WTC11 (cell line): ENCODE measurements at regions not wholly inside any gene's neighbourhood (a gene's known extent, or its start where the extent isn't known, plus 50 kb on each side); places are given as distances from the start of the nearest gene placed in this dataset.

ENCODE experiments used
- ATAC-seq: fragments of 200-7000 bp; cut with Tn5 transposase; 2 replicates; pipeline ENCODE4 v1.10.0; 2021; ENCODE audit warnings: mild to moderate bottlenecking, moderate library complexity
- CTCF ChIA-PET: fragments of 300-600 bp; sonication (Branson Sonifier 250); formaldehyde crosslinking; loops from one replicate; lab custom pipeline; 2021; ENCODE audit warnings: antibody characterized with exemption; lab: Charles Lee
- POLR2A ChIA-PET: fragments of 350-600 bp; sonication (Branson Sonifier 250); formaldehyde crosslinking; loops from one replicate; lab custom pipeline; 2021; ENCODE audit warnings: antibody characterized with exemption; lab: Charles Lee
- DNase-seq: peaks from one replicate; pipeline ENCODE4 v3.0.0; 2021; ENCODE audit warnings: low spot score
- H3K27ac Mint-ChIP-seq: 2 replicates; pipeline ENCODE4 v1.8.0; 2021; ENCODE audit warnings: mixed read lengths
- H3K27me3 Mint-ChIP-seq: 2 replicates; pipeline ENCODE4 v1.8.0; 2021; ENCODE audit warnings: low read depth, mild to moderate bottlenecking, moderate library complexity, mixed read lengths
- H3K36me3 Mint-ChIP-seq: 2 replicates; pipeline ENCODE4 v1.8.0; 2021; ENCODE audit warnings: mixed read lengths
- H3K4me1 Mint-ChIP-seq: 2 replicates; pipeline ENCODE4 v1.8.0; 2022; ENCODE audit warnings: mixed read lengths
- H3K4me3 Mint-ChIP-seq: 2 replicates; pipeline ENCODE4 v1.8.0; 2021; ENCODE audit warnings: mild to moderate bottlenecking, moderate library complexity, mixed read lengths
- H3K9me3 Mint-ChIP-seq: 2 replicates; pipeline ENCODE4 v1.8.0; 2021; ENCODE audit warnings: mixed read lengths
- AR ChIP-seq: fragments of 250-450 bp; sonication (Bioruptor Pico); IDR thresholded peaks from 2 replicates; pipeline ENCODE4 v1.9.0; 2021; ENCODE audit warnings: mild to moderate bottlenecking
- ATF1 ChIP-seq: sonication (generic); formaldehyde crosslinking; IDR thresholded peaks from 2 replicates; pipeline ENCODE4 v1.8.1; 2023; ENCODE audit warnings: mild to moderate bottlenecking, moderate library complexity, missing genetic modification reagents
- ATF3 ChIP-seq: sonication (generic); formaldehyde crosslinking; conservative IDR thresholded peaks from 2 replicates; pipeline ENCODE4 v1.8.1; 2022; ENCODE audit warnings: mild to moderate bottlenecking, missing genetic modification reagents
- ETV6 ChIP-seq: sonication (generic); formaldehyde crosslinking; IDR thresholded peaks from 2 replicates; pipeline ENCODE4 v1.8.1; 2022; ENCODE audit warnings: mild to moderate bottlenecking, missing genetic modification reagents
- FOXJ3 ChIP-seq: sonication (generic); formaldehyde crosslinking; IDR thresholded peaks from 2 replicates; pipeline ENCODE4 v1.9.0; 2021; ENCODE audit warnings: missing genetic modification reagents, mild to moderate bottlenecking, borderline replicate concordance
- FOXK1 ChIP-seq: sonication (generic); formaldehyde crosslinking; IDR thresholded peaks from 2 replicates; pipeline ENCODE4 v1.8.0; 2022; ENCODE audit warnings: mild to moderate bottlenecking, moderate library complexity, missing genetic modification reagents
- GRHL2 ChIP-seq: fragments of 250-450 bp; sonication (Bioruptor Pico); IDR thresholded peaks from 2 replicates; pipeline ENCODE4 v1.8.0; 2022; ENCODE audit warnings: mild to moderate bottlenecking, moderate library complexity; ENCODE audit not compliant: insufficient replicate concordance, severe bottlenecking
- IRF1 ChIP-seq: sonication (generic); formaldehyde crosslinking; IDR thresholded peaks from 2 replicates; pipeline ENCODE4 v1.8.0; 2023; ENCODE audit warnings: missing genetic modification reagents
- IRF2 ChIP-seq: sonication (generic); formaldehyde crosslinking; IDR thresholded peaks from 2 replicates; pipeline ENCODE4 v1.8.0; 2022; ENCODE audit warnings: low read depth, missing genetic modification reagents, borderline replicate concordance
- NR3C1 ChIP-seq: sonication (generic); formaldehyde crosslinking; conservative IDR thresholded peaks from 2 replicates; pipeline ENCODE4 v1.8.1; 2023; ENCODE audit warnings: low read depth, mild to moderate bottlenecking, missing genetic modification reagents
- RELA ChIP-seq: sonication (generic); formaldehyde crosslinking; IDR thresholded peaks from 2 replicates; pipeline ENCODE4 v1.8.1; 2022; ENCODE audit warnings: missing genetic modification reagents, mild to moderate bottlenecking, borderline replicate concordance
- SMAD4 ChIP-seq: sonication (generic); formaldehyde crosslinking; IDR thresholded peaks from 2 replicates; pipeline ENCODE4 v1.8.0; 2022; ENCODE audit warnings: mild to moderate bottlenecking, missing genetic modification reagents
- TEAD1 ChIP-seq: sonication (generic); formaldehyde crosslinking; IDR thresholded peaks from 2 replicates; pipeline ENCODE4 v1.8.0; 2022; ENCODE audit warnings: mild to moderate bottlenecking, missing genetic modification reagents
- ZMAT4 ChIP-seq: fragments of 250-450 bp; sonication (Bioruptor Pico); IDR thresholded peaks from 2 replicates; pipeline ENCODE4 v1.9.0; 2021; ENCODE audit warnings: mild to moderate bottlenecking
- ZNF396 ChIP-seq: fragments of 250-450 bp; sonication (Bioruptor Pico); IDR thresholded peaks from 2 replicates; pipeline ENCODE4 v1.8.0; 2021; ENCODE audit warnings: mild to moderate bottlenecking, moderate library complexity, borderline replicate concordance
- ZNF416 ChIP-seq: fragments of 250-450 bp; sonication (Bioruptor Pico); IDR thresholded peaks from 2 replicates; pipeline ENCODE4 v1.9.0; 2021; ENCODE audit warnings: mild to moderate bottlenecking, inconsistent platforms
- ZNF512 ChIP-seq: sonication (generic); formaldehyde crosslinking; IDR thresholded peaks from 2 replicates; pipeline ENCODE4 v1.8.1; 2022; ENCODE audit warnings: missing genetic modification reagents, borderline replicate concordance
- TF ChIP-seq, protein P1 (sequence below): sonication (generic); formaldehyde crosslinking; IDR thresholded peaks from 2 replicates; pipeline ENCODE4 v1.8.1; 2022; ENCODE audit warnings: mild to moderate bottlenecking, moderate library complexity, missing genetic modification reagents
- TF ChIP-seq, protein P2 (sequence below): sonication (generic); formaldehyde crosslinking; IDR thresholded peaks from 2 replicates; pipeline ENCODE4 v1.8.1; 2022; ENCODE audit warnings: low read depth, mild to moderate bottlenecking, moderate library complexity, missing genetic modification reagents, borderline replicate concordance
- TF ChIP-seq, protein P3 (sequence below): sonication (generic); formaldehyde crosslinking; IDR thresholded peaks from 2 replicates; pipeline ENCODE4 v1.8.1; 2023; ENCODE audit warnings: mild to moderate bottlenecking, missing genetic modification reagents, moderate library complexity

GRCh38 chr7:110177463-110177862 lies 913.5 kb upstream of the LRRN3 start:
- POLR2A ChIA-PET: no interaction called here
- TF ChIP-seq RELA (CRISPR knock-in tag): no peak
- no peak for TF ChIP-seq FOXK1
- TF ChIP-seq, all 79 proteins: peak for 0
- H3K36me3 Mint-ChIP-seq: no peaks in the 10 kb centered on the region
- DNase-seq: no peak
- H3K27me3 Mint-ChIP-seq: no peaks in the 10 kb centered on the region
- no peak for ATAC-seq
- no peak overlapping the region for H3K27ac Mint-ChIP-seq
- no peak overlapping the region for H3K4me3 Mint-ChIP-seq
- H3K4me1 Mint-ChIP-seq: peaks cover 21% of the 10 kb centered on the region
- CTCF ChIA-PET: no interaction called here
- peaks cover 4% of the 10 kb centered on the region for H3K9me3 Mint-ChIP-seq

GRCh38 chr7:110179037-110179436 lies 911.9 kb upstream of the LRRN3 start:
- ChIA-PET CTCF (no interaction called here), POLR2A (no interaction called here)
- Mint-ChIP-seq H3K9me3 (peaks cover 4% of the 10 kb centered on the region), H3K4me1 (peaks cover 21% of the 10 kb centered on the region), H3K4me3 (no peak overlapping the region), H3K27me3 (no peaks in the 10 kb centered on the region), H3K36me3 (no peaks in the 10 kb centered on the region), H3K27ac (peak overlapping the region; percentile 49; the same call in 1 of the 2 replicates)
- DNase-seq (no peak), ATAC-seq (no peak)
- peak; percentile 62; the same call in 1 of the 2 replicates for TF ChIP-seq ETV6 (CRISPR knock-in tag)
- no peak for TF ChIP-seq GRHL2
- TF ChIP-seq, all 79 proteins: peak for 1

DNA sequence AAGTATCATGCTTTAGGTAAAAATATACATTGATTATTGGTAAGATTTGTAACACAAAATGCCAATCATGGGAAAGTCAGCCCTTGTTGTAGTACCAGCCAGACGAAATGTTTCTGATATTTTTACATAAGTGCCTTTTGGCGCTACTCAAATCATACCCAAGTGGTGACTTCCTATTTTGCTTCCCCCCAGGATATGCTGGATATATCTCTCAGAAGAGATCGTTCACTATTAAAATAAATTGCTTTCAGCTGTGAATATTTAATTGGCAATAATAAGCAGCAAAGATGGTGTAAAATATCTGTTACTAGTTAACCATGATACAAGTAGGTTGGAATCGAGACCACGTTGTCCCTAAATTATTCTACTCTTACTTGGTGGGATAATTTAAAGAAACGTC lies 909.2 kb upstream of the LRRN3 start:
- Mint-ChIP-seq H3K36me3 (0 out of 2 replicates have a peak, but pooled peaks cover 3% of the 10 kb centered on the region), H3K4me3 (no peak overlapping the region), H3K27me3 (no peaks in the 10 kb centered on the region)
- DNase-seq (no peak), ATAC-seq (no peak)
- TF ChIP-seq ATF3 (no peak), IRF2 (no peak), IRF1 (CRISPR knock-in tag) (no peak), NR3C1 (no peak), SMAD4 (no peak), ZNF512 (no peak), ZNF416 (CRISPR knock-in tag) (no peak), ZMAT4 (CRISPR knock-in tag) (no peak), ATF1 (CRISPR knock-in tag) (no peak), FOXJ3 (no peak)
- TF ChIP-seq, protein P1, sequence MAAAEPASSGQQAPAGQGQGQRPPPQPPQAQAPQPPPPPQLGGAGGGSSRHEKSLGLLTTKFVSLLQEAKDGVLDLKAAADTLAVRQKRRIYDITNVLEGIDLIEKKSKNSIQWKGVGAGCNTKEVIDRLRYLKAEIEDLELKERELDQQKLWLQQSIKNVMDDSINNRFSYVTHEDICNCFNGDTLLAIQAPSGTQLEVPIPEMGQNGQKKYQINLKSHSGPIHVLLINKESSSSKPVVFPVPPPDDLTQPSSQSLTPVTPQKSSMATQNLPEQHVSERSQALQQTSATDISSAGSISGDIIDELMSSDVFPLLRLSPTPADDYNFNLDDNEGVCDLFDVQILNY (CRISPR knock-in tag): no peak
- TF ChIP-seq, protein P2, sequence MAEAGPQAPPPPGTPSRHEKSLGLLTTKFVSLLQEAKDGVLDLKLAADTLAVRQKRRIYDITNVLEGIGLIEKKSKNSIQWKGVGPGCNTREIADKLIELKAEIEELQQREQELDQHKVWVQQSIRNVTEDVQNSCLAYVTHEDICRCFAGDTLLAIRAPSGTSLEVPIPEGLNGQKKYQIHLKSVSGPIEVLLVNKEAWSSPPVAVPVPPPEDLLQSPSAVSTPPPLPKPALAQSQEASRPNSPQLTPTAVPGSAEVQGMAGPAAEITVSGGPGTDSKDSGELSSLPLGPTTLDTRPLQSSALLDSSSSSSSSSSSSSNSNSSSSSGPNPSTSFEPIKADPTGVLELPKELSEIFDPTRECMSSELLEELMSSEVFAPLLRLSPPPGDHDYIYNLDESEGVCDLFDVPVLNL (CRISPR knock-in tag): no peak
- TF ChIP-seq, all 79 proteins: peak for 0
- no peak overlapping the region for H3K27ac Mint-ChIP-seq
- CTCF ChIA-PET: no interaction called here
- peaks cover 21% of the 10 kb centered on the region for H3K4me1 Mint-ChIP-seq
- peaks cover 4% of the 10 kb centered on the region for H3K9me3 Mint-ChIP-seq
- POLR2A ChIA-PET: interaction anchor here (0.7 kb wide), 1 partner anchor 22 kb away, joined by 4 read pairs; no protein-coding TSS in a partner anchor

- ATAC-seq (no peak), DNase-seq (no peak)
- Mint-ChIP-seq H3K27me3 (no peaks in the 10 kb centered on the region), H3K4me1 (no peaks in the 10 kb centered on the region), H3K27ac (no peak overlapping the region), H3K4me3 (no peak overlapping the region), H3K9me3 (peaks cover 33% of the 10 kb centered on the region), H3K36me3 (peaks cover 23% of the 10 kb centered on the region)
- CTCF ChIA-PET: no interaction called here
- POLR2A ChIA-PET: no interaction called here
- TF ChIP-seq AR (CRISPR knock-in tag): no peak
- TF ChIP-seq ZNF416 (CRISPR knock-in tag): no peak
- TF ChIP-seq, protein P3, sequence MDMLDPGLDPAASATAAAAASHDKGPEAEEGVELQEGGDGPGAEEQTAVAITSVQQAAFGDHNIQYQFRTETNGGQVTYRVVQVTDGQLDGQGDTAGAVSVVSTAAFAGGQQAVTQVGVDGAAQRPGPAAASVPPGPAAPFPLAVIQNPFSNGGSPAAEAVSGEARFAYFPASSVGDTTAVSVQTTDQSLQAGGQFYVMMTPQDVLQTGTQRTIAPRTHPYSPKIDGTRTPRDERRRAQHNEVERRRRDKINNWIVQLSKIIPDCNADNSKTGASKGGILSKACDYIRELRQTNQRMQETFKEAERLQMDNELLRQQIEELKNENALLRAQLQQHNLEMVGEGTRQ (CRISPR knock-in tag): no peak
- no peak for TF ChIP-seq ZMAT4 (CRISPR knock-in tag)
- no peak for TF ChIP-seq ZNF396 (CRISPR knock-in tag)
- TF ChIP-seq TEAD1 (CRISPR knock-in tag): no peak
These were observed 904.6 kb upstream of the LRRN3 start for GRCh38 chr7:110186334-110186733.
